Activated CD8-positive, alpha-beta T cell treated with anti-CD3 and anti-CD28 coated beads for 36 hours (primary cell): ENCODE measurements at regions not wholly inside any gene's neighbourhood (a gene's known extent, or its start where the extent isn't known, plus 50 kb on each side); places are given as distances from the start of the nearest gene placed in this dataset.

ENCODE experiments used
- ATAC-seq: fragments of 200-7000 bp; cut with Tn5 transposase; one replicate; pipeline ENCODE4 v1.10.0; 2021; ENCODE audit warnings: mild to moderate bottlenecking, moderate library complexity
- CTCF ChIA-PET: fragments of 350-600 bp; sonication (Branson Sonifier 250); formaldehyde crosslinking; loops from one replicate; lab custom pipeline; 2021; ENCODE audit warnings: antibody characterized with exemption; lab: Charles Lee
- POLR2A ChIA-PET: fragments of 350-600 bp; sonication (Branson Sonifier 250); formaldehyde crosslinking; loops from one replicate; lab custom pipeline; 2021; ENCODE audit warnings: antibody characterized with exemption; lab: Charles Lee
- DNase-seq: peaks from one replicate; pipeline ENCODE4 v3.0.0-alpha.2; 2020
- H3K27ac Mint-ChIP-seq: one replicate; pipeline ENCODE4 v1.8.0; 2021; ENCODE audit warnings: mild to moderate bottlenecking, mixed read lengths
- H3K27me3 Mint-ChIP-seq: one replicate; pipeline ENCODE4 v1.8.0; 2021; ENCODE audit warnings: mixed read lengths
- H3K36me3 Mint-ChIP-seq: one replicate; pipeline ENCODE4 v1.8.0; 2021; ENCODE audit warnings: low read depth, mixed read lengths
- H3K4me1 Mint-ChIP-seq: one replicate; pipeline ENCODE4 v1.8.0; 2021; ENCODE audit warnings: low read depth, mixed read lengths
- H3K4me3 Mint-ChIP-seq: one replicate; pipeline ENCODE4 v1.8.0; 2021; ENCODE audit warnings: mild to moderate bottlenecking, moderate library complexity, mixed read lengths
- H3K9me3 Mint-ChIP-seq: one replicate; pipeline ENCODE4 v1.8.0; 2021; ENCODE audit warnings: mixed read lengths
- intact Hi-C: fragments of 100-400 bp; cut with micrococcal nuclease; formaldehyde crosslinking; loops from one replicate; pipeline ENCODE4 v1.10.0; 2022
- TF ChIP-seq, protein P1 (sequence below): fragments of 200-600 bp; IDR thresholded peaks from one replicate; pipeline ENCODE4 v1.8.0; 2022; ENCODE audit warnings: antibody characterized with exemption, mild to moderate bottlenecking

DNA sequence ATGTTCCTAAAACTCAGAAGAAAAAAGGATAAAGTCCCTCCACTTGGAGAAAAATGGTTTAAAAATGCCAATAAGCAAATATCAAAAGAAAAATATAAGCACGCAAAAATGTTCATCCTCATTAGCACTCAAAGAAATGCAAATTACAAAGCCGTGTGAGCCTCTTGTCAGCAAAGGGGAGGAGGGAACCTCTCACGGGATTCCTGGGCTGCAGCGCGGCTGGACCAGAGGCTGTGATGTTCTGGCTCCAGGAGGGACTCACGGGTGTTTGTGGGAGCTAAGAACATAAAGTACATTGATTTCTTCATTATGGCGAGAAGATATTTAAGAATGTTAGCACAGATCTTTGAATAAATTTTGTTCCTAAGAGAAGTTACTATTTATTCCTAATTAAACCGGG is 1451.2 kb downstream of the BRD1 start:
- Mint-ChIP-seq H3K27me3 (peaks cover 6% of the 10 kb centered on the region), H3K27ac (no peak overlapping the region), H3K36me3 (no peaks in the 10 kb centered on the region), H3K4me1 (no peaks in the 10 kb centered on the region), H3K9me3 (no peaks in the 10 kb centered on the region), H3K4me3 (no peak overlapping the region)
- TF ChIP-seq, protein P1, sequence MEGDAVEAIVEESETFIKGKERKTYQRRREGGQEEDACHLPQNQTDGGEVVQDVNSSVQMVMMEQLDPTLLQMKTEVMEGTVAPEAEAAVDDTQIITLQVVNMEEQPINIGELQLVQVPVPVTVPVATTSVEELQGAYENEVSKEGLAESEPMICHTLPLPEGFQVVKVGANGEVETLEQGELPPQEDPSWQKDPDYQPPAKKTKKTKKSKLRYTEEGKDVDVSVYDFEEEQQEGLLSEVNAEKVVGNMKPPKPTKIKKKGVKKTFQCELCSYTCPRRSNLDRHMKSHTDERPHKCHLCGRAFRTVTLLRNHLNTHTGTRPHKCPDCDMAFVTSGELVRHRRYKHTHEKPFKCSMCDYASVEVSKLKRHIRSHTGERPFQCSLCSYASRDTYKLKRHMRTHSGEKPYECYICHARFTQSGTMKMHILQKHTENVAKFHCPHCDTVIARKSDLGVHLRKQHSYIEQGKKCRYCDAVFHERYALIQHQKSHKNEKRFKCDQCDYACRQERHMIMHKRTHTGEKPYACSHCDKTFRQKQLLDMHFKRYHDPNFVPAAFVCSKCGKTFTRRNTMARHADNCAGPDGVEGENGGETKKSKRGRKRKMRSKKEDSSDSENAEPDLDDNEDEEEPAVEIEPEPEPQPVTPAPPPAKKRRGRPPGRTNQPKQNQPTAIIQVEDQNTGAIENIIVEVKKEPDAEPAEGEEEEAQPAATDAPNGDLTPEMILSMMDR = no peak
- DNase-seq = no peak
- CTCF ChIA-PET = no interaction called here
- ATAC-seq = no peak
- intact Hi-C loops = no loop called here
- POLR2A ChIA-PET = no interaction called here

- CTCF ChIA-PET = no interaction called here
- Mint-ChIP-seq H3K9me3 (no peaks in the 10 kb centered on the region), H3K36me3 (no peaks in the 10 kb centered on the region), H3K27ac (no peak overlapping the region), H3K4me1 (no peaks in the 10 kb centered on the region), H3K4me3 (no peak overlapping the region), H3K27me3 (peaks cover 6% of the 10 kb centered on the region)
- intact Hi-C loops = no loop called here
- DNase-seq = no peak
- POLR2A ChIA-PET = no interaction called here
- TF ChIP-seq, protein P1 = no peak
- ATAC-seq = no peak
Measured at GRCh38 chr22:48373626-48374173, 1454.0 kb downstream of the BRD1 start.

DNA sequence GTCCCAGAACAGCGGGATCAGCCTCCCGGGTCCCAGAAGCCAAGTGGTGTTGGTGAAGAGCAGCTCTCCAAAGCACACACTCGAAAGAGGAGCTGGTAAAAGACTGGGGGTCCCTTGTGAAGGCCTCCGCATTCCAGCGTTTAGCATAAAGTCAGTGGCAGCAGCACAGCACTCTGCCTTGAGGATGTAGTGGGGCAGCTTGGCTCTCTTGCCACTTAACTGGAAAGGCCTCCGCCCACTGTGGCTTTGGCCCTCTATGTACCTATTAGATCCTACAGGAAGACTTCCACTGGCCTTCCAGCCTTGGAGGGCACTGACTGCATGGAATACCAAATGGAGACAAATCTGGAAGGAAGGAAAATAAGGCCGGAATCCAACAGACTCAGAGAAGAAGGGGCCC is 1455.3 kb downstream of the BRD1 start:
- Mint-ChIP-seq H3K27me3 (peaks cover 6% of the 10 kb centered on the region), H3K9me3 (no peaks in the 10 kb centered on the region), H3K4me1 (no peaks in the 10 kb centered on the region), H3K4me3 (no peak overlapping the region), H3K36me3 (no peaks in the 10 kb centered on the region), H3K27ac (no peak overlapping the region)
- DNase-seq (no peak), ATAC-seq (no peak)
- TF ChIP-seq, protein P1 = no peak
- intact Hi-C loops = no loop called here
- ChIA-PET POLR2A (no interaction called here), CTCF (no interaction called here)

GRCh38 chr22:48371391-48371790 is 1456.3 kb downstream of the BRD1 start:
- ATAC-seq (no peak), DNase-seq (no peak)
- ChIA-PET POLR2A (no interaction called here), CTCF (no interaction called here)
- intact Hi-C loops = no loop called here
- H3K9me3 Mint-ChIP-seq = no peaks in the 10 kb centered on the region
- no peaks in the 10 kb centered on the region for H3K36me3 Mint-ChIP-seq
- H3K27ac Mint-ChIP-seq = no peak overlapping the region
- peaks cover 2% of the 10 kb centered on the region for H3K27me3 Mint-ChIP-seq
- no peaks in the 10 kb centered on the region for H3K4me1 Mint-ChIP-seq
- TF ChIP-seq, protein P1 = no peak
- H3K4me3 Mint-ChIP-seq = no peak overlapping the region

DNA sequence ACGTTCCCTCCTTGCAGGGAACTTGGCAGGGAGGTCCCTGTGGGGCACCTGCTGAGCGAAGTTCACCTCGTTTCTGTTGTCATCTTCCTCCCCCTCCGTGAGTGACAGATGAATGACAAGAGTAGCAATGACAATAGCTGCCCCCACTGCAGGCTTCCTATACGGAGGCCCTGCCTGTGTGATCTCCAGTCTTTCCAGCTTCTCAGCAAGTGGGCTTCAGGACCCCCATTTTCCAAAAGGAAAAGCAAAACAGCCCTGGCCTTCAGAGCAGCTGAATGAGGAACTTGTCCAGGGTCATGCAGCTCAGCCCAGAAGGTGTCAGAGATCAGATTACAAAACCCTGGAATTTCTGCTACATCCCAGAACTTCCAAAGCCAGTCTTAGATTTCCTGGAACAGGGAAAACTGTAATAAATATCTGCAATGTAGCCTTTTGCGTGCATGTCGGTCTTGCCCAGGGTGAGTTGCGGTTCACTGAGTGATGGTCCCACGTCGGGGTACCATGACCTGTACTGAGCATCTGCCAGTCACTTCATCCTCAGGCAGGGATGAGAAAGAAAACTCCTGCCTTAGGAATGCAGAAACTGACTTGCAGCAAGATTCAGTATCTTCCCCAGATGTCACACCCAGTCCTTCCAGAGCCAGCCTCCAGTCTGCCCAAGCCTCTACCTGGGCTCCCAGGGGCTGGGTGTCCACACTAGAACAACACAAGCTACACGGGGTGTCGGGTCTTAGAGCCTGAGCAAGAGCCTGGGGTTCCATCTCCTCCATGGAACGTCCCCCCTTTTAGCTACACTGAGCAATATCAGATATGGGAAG is 1457.0 kb downstream of the BRD1 start:
- Mint-ChIP-seq H3K27me3 (peaks cover 2% of the 10 kb centered on the region), H3K36me3 (no peaks in the 10 kb centered on the region), H3K27ac (no peak overlapping the region), H3K4me3 (no peak overlapping the region), H3K9me3 (no peaks in the 10 kb centered on the region), H3K4me1 (no peaks in the 10 kb centered on the region)
- ATAC-seq (no peak), DNase-seq (no peak)
- TF ChIP-seq, protein P1 = no peak
- ChIA-PET POLR2A (no interaction called here), CTCF (interaction anchor here (1.6 kb wide), 1 partner anchor 11 kb away, joined by 3 read pairs; no protein-coding TSS in a partner anchor)
- intact Hi-C loops = no loop called here
